ENCODE measurements at regions not wholly inside any gene's neighbourhood (a gene's known extent, or its start where the extent isn't known, plus 50 kb on each side); places are given as distances from the start of the nearest gene placed in this dataset.
A peak's percentile ranks its signal among the peaks of the same experiment; 100 is the strongest.
"Not testable (repeated sequence)": the region's sequence is repeated elsewhere in the genome, so short reads cannot be mapped to it uniquely, and the experiment has no call there.

DNA sequence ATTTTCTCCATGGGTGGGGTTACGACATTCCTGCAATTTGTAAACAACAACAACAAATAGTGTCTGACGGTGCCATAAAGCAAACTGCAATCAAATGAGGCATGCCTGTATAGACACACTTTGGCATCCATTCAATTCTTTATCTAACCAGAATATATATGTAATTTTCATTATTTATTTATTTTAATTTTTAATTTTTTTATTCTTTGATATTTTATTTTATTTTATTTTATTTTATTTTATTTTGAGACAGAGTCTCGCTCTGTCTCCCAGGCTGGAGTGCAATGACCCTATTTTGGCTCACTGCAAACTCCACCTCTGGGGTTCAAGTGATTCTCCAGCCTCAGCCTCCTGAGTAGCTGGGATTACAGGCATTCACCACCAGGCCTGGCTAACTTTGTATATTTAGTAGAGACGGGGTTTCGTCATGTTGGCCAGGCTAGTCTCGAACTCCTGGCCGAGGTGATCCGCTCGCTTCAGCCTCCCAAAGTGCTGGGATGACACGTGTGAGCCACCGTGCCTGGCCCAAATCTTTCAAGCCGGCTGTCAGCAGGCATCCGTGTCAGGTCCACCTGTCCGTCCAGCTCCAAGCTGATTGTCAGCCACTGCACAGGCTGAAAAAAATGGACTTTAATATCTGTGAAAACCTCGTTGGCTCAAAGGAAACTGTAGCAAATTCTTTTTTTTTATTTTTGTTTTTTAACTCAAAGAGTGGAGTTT lies 200.8 kb downstream of the ASMT start:
- ATAC-seq (ENCODE audit: low FRiP score) = no peak
- DNase-seq = no peak
- Histone ChIP-seq H3K9me3 (ENCODE audit: control insufficient read depth, low read length) (peaks cover 1% of the 10 kb centered on the region), H3K4me1 (ENCODE audit: control insufficient read depth in 1 of 2, insufficient read depth in 2 of 2, low read length in 2 of 2) (no peaks in the 10 kb centered on the region), H3K36me3 (ENCODE audit: control insufficient read depth in 1 of 2, insufficient read depth in 2 of 2, low read length in 1 of 2) (no peaks in the 10 kb centered on the region), H3K27ac (ENCODE audit: low read depth in 1 of 2, low read length in 2 of 2) (no peak overlapping the region), H3K4me3 (ENCODE audit: low read length in 2 of 2) (no peak overlapping the region), H3K27me3 (ENCODE audit: control insufficient read depth in 1 of 2, insufficient read depth in 2 of 2, low read length in 1 of 2) (no peaks in the 10 kb centered on the region)
- intact Hi-C loops (cut with DNase I) = no loop called here
- WGBS, 2 donors = 91 to 92% methylated on average over 15 of the region's 15 CpGs

DNA sequence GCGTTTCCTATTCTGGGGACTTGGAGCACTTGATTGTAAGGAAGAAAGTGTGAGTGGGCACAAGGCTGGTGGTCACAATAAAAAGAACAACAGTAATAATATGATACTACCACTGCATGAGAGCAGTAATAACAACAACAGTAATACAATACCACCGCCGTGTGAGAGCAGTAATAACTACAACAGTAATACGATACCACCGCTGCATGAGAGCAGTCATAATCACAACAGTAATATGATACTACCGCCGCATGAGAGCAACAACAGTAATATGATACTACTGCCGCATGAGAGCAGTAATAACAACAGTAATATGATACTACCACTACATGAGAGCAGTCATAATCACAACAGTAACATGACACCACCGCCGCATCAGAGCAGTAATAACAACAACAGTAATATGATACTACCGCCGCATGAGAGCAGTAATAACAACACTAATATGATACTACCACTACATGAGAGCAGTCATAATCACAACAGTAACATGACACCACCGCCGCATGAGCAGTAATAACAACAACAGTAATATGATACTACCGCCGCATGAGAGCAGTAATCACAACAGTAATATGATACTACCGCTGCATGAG lies 201.6 kb downstream of the ASMT start:
- DNase-seq; H3K36me3 ChIP-seq (ENCODE audit: control insufficient read depth in 1 of 2, insufficient read depth in 2 of 2, low read length in 1 of 2); intact Hi-C loops (cut with DNase I); ATAC-seq (ENCODE audit: low FRiP score); H3K27me3 ChIP-seq (ENCODE audit: control insufficient read depth in 1 of 2, insufficient read depth in 2 of 2, low read length in 1 of 2); H3K27ac ChIP-seq (ENCODE audit: low read depth in 1 of 2, low read length in 2 of 2); H3K9me3 ChIP-seq (ENCODE audit: control insufficient read depth, low read length); H3K4me1 ChIP-seq (ENCODE audit: control insufficient read depth in 1 of 2, insufficient read depth in 2 of 2, low read length in 2 of 2); H3K4me3 ChIP-seq (ENCODE audit: low read length in 2 of 2): not testable (repeated sequence)
- 92 to 94% methylated on average over 17 of the region's 17 CpGs for WGBS, 2 donors

DNA sequence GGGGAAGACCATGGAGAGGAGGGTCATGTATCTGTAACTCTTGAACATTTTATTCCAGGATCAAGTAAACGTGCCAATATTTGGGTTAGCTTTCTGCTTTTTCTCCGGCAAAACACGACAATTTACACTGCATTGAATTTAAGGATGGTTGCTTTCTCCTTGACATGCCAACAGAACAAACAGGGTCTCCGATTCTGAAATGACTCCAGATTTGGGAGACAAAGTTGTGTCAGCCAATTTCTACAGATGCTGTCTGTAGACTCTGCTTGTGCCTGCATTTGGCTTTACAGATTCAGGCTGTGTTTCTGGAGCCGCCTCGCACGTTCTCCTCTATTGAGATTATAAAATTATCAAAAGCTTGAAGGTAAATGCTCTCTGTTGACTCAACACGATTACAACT lies 207.0 kb downstream of the ASMT start:
- Histone ChIP-seq H3K4me3 (ENCODE audit: low read length in 2 of 2) (no peak overlapping the region), H3K9me3 (ENCODE audit: control insufficient read depth, low read length) (no peaks in the 10 kb centered on the region), H3K36me3 (ENCODE audit: control insufficient read depth in 1 of 2, insufficient read depth in 2 of 2, low read length in 1 of 2) (no peaks in the 10 kb centered on the region), H3K27ac (ENCODE audit: low read depth in 1 of 2, low read length in 2 of 2) (no peak overlapping the region), H3K27me3 (ENCODE audit: control insufficient read depth in 1 of 2, insufficient read depth in 2 of 2, low read length in 1 of 2) (no peaks in the 10 kb centered on the region), H3K4me1 (ENCODE audit: control insufficient read depth in 1 of 2, insufficient read depth in 2 of 2, low read length in 2 of 2) (no peaks in the 10 kb centered on the region)
- DNase-seq (no peak), ATAC-seq (ENCODE audit: low FRiP score) (no peak)
- 86 to 87% methylated on average over 8 of the region's 8 CpGs for WGBS, 2 donors
- intact Hi-C loops (cut with DNase I) = no loop called here

DNA sequence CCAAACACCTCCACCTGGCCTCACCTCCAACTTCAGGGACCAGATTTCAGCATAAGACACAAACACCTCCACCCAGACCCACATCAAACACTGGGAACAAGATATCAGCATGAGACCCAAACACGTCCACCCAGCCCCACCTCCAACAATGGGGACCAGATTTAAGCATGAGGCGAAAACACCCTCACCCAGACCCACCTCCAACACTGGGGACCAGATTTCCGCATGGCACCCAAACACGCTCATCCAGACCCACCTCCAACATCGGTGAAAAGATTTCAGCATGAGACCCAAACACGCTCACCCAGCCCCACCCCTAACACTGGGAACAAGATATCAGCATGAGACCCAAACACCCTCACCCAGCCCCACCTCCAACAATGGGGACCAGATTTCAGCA lies 210.0 kb downstream of the ASMT start:
- Histone ChIP-seq H3K27ac (ENCODE audit: low read depth in 1 of 2, low read length in 2 of 2) (no peak overlapping the region), H3K27me3 (ENCODE audit: control insufficient read depth in 1 of 2, insufficient read depth in 2 of 2, low read length in 1 of 2) (no peaks in the 10 kb centered on the region), H3K4me3 (ENCODE audit: low read length in 2 of 2) (no peak overlapping the region), H3K36me3 (ENCODE audit: control insufficient read depth in 1 of 2, insufficient read depth in 2 of 2, low read length in 1 of 2) (no peaks in the 10 kb centered on the region), H3K9me3 (ENCODE audit: control insufficient read depth, low read length) (no peaks in the 10 kb centered on the region), H3K4me1 (ENCODE audit: control insufficient read depth in 1 of 2, insufficient read depth in 2 of 2, low read length in 2 of 2) (no peaks in the 10 kb centered on the region)
- WGBS, 2 donors = 88 to 91% methylated on average over 6 of the region's 6 CpGs
- ATAC-seq (ENCODE audit: low FRiP score) (no peak), DNase-seq (no peak)
- intact Hi-C loops (cut with DNase I) = no loop called here

DNA sequence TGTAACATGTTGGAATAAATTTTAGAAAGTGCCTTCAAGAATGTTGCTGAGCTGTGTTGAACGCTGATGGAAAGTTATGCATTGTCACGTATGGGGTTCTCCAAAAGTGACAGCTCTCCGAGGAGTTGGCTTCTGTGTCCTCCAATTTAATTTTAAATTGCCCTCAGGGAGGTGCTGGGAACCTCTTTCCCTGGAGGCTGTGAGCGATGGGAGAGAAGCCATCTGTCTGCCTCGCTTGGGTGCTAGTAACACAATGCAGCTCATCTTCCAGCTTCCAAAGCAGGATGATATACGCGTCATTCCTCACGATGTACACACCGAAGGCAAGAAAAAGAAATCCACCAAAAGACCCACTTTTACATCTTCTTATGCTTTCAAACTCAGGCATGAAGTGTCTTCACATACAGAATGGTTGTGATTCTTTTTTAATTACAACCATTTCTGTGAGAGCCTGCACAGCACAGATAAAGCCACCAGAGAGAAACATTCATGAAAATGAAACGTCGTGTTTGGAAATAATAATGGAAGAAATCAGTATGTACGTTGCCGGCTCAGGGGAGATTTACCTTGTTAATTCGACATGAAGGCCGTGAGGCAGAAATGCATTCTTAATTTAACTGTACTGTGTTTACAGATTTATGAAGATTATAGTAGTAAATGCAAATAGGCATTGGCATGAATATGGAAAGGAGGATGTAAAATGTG lies 218.9 kb downstream of the ASMT start:
- Histone ChIP-seq H3K4me3 (ENCODE audit: low read length in 2 of 2) (no peak overlapping the region), H3K27me3 (ENCODE audit: control insufficient read depth in 1 of 2, insufficient read depth in 2 of 2, low read length in 1 of 2) (no peaks in the 10 kb centered on the region), H3K27ac (ENCODE audit: low read depth in 1 of 2, low read length in 2 of 2) (no peak overlapping the region), H3K9me3 (ENCODE audit: control insufficient read depth, low read length) (peaks cover 3% of the 10 kb centered on the region), H3K4me1 (ENCODE audit: control insufficient read depth in 1 of 2, insufficient read depth in 2 of 2, low read length in 2 of 2) (no peaks in the 10 kb centered on the region), H3K36me3 (ENCODE audit: control insufficient read depth in 1 of 2, insufficient read depth in 2 of 2, low read length in 1 of 2) (no peaks in the 10 kb centered on the region)
- ATAC-seq (ENCODE audit: low FRiP score) (no peak), DNase-seq (no peak)
- intact Hi-C loops (cut with DNase I) = no loop called here
- WGBS, 2 donors = 68 to 75% methylated on average over 15 of the region's 15 CpGs

DNA sequence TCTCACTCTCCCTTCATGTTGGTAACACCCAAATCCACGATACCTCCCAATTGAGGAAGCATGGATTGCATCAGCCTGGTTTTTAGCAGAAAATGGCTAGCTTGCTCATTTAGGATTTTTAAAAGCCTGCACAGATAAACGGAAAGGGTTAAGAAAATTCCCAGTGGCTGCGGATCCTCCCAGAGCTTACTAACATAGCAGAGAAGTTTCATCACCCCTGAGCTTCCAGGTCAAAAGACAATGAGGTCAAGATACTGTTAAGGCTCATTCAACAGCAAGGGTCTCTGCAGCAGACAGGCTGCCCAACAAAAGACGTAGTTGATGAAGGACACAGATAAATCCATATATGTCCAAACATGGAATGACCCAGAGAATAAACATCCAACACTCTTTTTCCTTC lies 220.2 kb downstream of the ASMT start:
- intact Hi-C loops (cut with DNase I) = no loop called here
- H3K27me3 ChIP-seq (ENCODE audit: control insufficient read depth in 1 of 2, insufficient read depth in 2 of 2, low read length in 1 of 2) = no peaks in the 10 kb centered on the region
- DNase-seq (no peak), ATAC-seq (ENCODE audit: low FRiP score) (no peak)
- no peaks in the 10 kb centered on the region for H3K36me3 ChIP-seq (ENCODE audit: control insufficient read depth in 1 of 2, insufficient read depth in 2 of 2, low read length in 1 of 2)
- H3K4me3 ChIP-seq (ENCODE audit: low read length in 2 of 2) = no peak overlapping the region
- no peak overlapping the region for H3K27ac ChIP-seq (ENCODE audit: low read depth in 1 of 2, low read length in 2 of 2)
- no peaks in the 10 kb centered on the region for H3K4me1 ChIP-seq (ENCODE audit: control insufficient read depth in 1 of 2, insufficient read depth in 2 of 2, low read length in 2 of 2)
- WGBS, 2 donors = 50 to 56% methylated on average over 4 of the region's 4 CpGs
- H3K9me3 ChIP-seq (ENCODE audit: control insufficient read depth, low read length) = peaks cover 3% of the 10 kb centered on the region

DNA sequence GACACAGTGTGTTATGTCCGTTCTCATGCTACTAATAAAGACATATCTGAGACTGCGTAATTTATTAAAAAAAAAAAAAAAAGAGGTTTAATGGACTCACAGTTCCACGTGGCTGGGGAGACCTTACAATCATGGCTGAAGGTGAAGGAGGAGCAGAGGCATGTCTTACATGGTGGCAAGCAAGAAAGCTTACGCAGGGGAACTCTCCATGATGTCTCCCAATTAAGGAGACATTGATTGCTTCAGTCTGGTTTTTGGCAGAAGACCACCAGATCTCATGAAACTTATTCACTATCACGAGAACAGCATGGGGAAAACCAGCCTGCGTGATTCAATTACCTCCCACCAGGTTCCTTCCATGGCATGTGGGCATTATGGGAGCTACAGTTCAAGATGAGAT lies 221.8 kb downstream of the ASMT start:
- WGBS, 2 donors = 89 to 91% methylated on average over 6 of the region's 6 CpGs
- H3K9me3 ChIP-seq (ENCODE audit: control insufficient read depth, low read length) = peaks cover 3% of the 10 kb centered on the region
- H3K4me1 ChIP-seq (ENCODE audit: control insufficient read depth in 1 of 2, insufficient read depth in 2 of 2, low read length in 2 of 2) = no peaks in the 10 kb centered on the region
- H3K4me3 ChIP-seq (ENCODE audit: low read length in 2 of 2) = no peak overlapping the region
- H3K27me3 ChIP-seq (ENCODE audit: control insufficient read depth in 1 of 2, insufficient read depth in 2 of 2, low read length in 1 of 2) = no peaks in the 10 kb centered on the region
- intact Hi-C loops (cut with DNase I) = no loop called here
- no peaks in the 10 kb centered on the region for H3K36me3 ChIP-seq (ENCODE audit: control insufficient read depth in 1 of 2, insufficient read depth in 2 of 2, low read length in 1 of 2)
- no peak for DNase-seq
- no peak overlapping the region for H3K27ac ChIP-seq (ENCODE audit: low read depth in 1 of 2, low read length in 2 of 2)
- no peak for ATAC-seq (ENCODE audit: low FRiP score)

DNA sequence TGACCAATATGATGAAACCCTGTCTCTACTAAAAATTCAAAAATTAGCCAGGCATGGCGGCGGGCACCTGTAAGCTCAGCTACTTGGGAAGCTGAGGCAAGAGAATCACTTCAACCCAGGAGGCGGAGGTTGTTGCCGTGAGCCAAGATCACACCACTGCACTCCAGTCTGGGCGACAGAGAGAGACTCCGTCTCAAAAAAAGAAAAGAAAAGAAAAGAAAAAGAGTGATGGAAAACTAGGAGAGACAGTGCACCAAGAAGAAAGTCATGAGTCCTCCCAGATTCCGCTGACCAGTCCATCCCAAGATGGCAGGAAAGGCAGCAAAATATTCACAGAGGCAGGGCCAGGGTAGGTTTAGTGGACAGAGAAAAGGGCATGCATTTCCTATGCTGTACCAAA lies 226.9 kb downstream of the ASMT start:
- H3K36me3 ChIP-seq (ENCODE audit: control insufficient read depth in 1 of 2, insufficient read depth in 2 of 2, low read length in 1 of 2) = no peaks in the 10 kb centered on the region
- H3K9me3 ChIP-seq (ENCODE audit: control insufficient read depth, low read length) = no peaks in the 10 kb centered on the region
- H3K4me1 ChIP-seq (ENCODE audit: control insufficient read depth in 1 of 2, insufficient read depth in 2 of 2, low read length in 2 of 2) = no peaks in the 10 kb centered on the region
- no peak overlapping the region for H3K27ac ChIP-seq (ENCODE audit: low read depth in 1 of 2, low read length in 2 of 2)
- H3K4me3 ChIP-seq (ENCODE audit: low read length in 2 of 2) = no peak overlapping the region
- DNase-seq (no peak), ATAC-seq (ENCODE audit: low FRiP score) (no peak)
- 94 to 95% methylated on average over 7 of the region's 7 CpGs for WGBS, 2 donors
- intact Hi-C loops (cut with DNase I) = no loop called here
- H3K27me3 ChIP-seq (ENCODE audit: control insufficient read depth in 1 of 2, insufficient read depth in 2 of 2, low read length in 1 of 2) = no peaks in the 10 kb centered on the region

DNA sequence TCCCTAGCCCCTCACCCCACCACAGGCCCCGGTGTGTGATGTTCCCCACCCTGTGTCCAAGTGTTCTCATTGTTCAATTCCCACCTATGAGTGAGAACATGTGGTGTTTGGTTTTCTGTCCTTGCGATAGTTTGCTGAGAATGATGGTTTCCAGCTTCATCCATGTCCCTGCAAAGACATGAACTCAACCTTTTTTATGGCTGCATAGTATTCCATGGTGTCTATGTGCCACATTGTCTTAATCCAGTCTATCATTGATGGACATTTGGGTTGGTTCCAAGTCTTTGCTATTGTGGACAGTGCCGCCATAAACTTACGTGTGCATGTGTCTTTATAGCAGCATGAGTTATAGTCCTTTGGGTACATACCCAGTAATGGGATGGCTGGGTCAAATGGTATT lies 232.1 kb downstream of the ASMT start:
- H3K27me3 ChIP-seq (ENCODE audit: control insufficient read depth in 1 of 2, insufficient read depth in 2 of 2, low read length in 1 of 2); intact Hi-C loops (cut with DNase I); H3K4me3 ChIP-seq (ENCODE audit: low read length in 2 of 2); H3K4me1 ChIP-seq (ENCODE audit: control insufficient read depth in 1 of 2, insufficient read depth in 2 of 2, low read length in 2 of 2); H3K27ac ChIP-seq (ENCODE audit: low read depth in 1 of 2, low read length in 2 of 2); ATAC-seq (ENCODE audit: low FRiP score); H3K36me3 ChIP-seq (ENCODE audit: control insufficient read depth in 1 of 2, insufficient read depth in 2 of 2, low read length in 1 of 2); H3K9me3 ChIP-seq (ENCODE audit: control insufficient read depth, low read length): not testable (repeated sequence)
- 90 to 96% methylated on average over 4 of the region's 4 CpGs for WGBS, 2 donors
- peak in 1 of 2 donors; percentile 6 for DNase-seq

Measured in aorta (tissue), 5 donors.